T-cell (primary cell): ENCODE measurements at regions not wholly inside any gene's neighbourhood (a gene's known extent, or its start where the extent isn't known, plus 50 kb on each side); places are given as distances from the start of the nearest gene placed in this dataset.

Source experiments
- ATAC-seq, 4 experiments: fragments of 200-7000 bp in 3 of 4; fragments of 150-1000 bp in 1 of 4; cut with Tn5 transposase; replicated peaks in 1 of 4; 1 replicate in 3 of 4; 2 replicates in 1 of 4; pipeline ENCODE4 v1.10.0; 2021; ENCODE audit warnings: moderate library complexity in 3 of 4, mild to moderate bottlenecking in 2 of 4, moderate number of reproducible peaks in 1 of 4
- CTCF ChIA-PET, 2 donors: fragments of 300-600 bp; sonication (Branson Sonifier 250); formaldehyde crosslinking; loops; one replicate each; lab custom pipeline; 2022; ENCODE audit warnings: antibody characterized with exemption in 2 of 2; lab: Charles Lee
- POLR2A ChIA-PET, 2 donors: fragments of 300-600 bp; sonication (Branson Sonifier 250); formaldehyde crosslinking; loops; one replicate each; lab custom pipeline; 2022; ENCODE audit warnings: antibody characterized with exemption in 2 of 2; lab: Charles Lee
- DNase-seq, 35 experiments: peaks; one replicate each; pipeline versions ENCODE4 v3.0.0 to v3.0.0-alpha.2; 2013 to 2023
- H3K27ac ChIP-seq: one replicate; pipeline ENCODE4 v1.5.1; 2013; ENCODE audit warnings: low read length
- H3K27me3 ChIP-seq, 2 experiments: replicated peaks in 1 of 2; 1 replicate in 1 of 2; 2 replicates in 1 of 2; pipeline versions ENCODE4 v1.6.1 to v1.7.0; 2013; ENCODE audit warnings: low read length in 1 of 2, mixed read lengths in 1 of 2; ENCODE audit not compliant: control insufficient read depth in 2 of 2, insufficient read depth in 2 of 2; ENCODE audit errors: extremely low read depth in 1 of 2
- H3K36me3 ChIP-seq, 2 donors: 1 replicate in 1 of 2; 2 replicates in 1 of 2; pipeline versions ENCODE4 v1.6.1 to v1.7.0; 2013; ENCODE audit warnings: low read length in 1 of 2; ENCODE audit not compliant: control insufficient read depth in 2 of 2, insufficient read depth in 1 of 2; ENCODE audit errors: extremely low read depth in 1 of 2
- H3K4me1 ChIP-seq, 2 experiments: 1 replicate in 1 of 2; 2 replicates in 1 of 2; pipeline versions ENCODE4 v1.6.1 to v1.7.0; 2013; ENCODE audit warnings: low read length in 2 of 2, mixed read lengths in 1 of 2; ENCODE audit not compliant: insufficient read depth in 2 of 2, control insufficient read depth in 1 of 2; ENCODE audit errors: extremely low read depth in 1 of 2
- H3K4me3 ChIP-seq, 2 donors: 1 replicate in 1 of 2; 2 replicates in 1 of 2; pipeline versions ENCODE4 v1.5.1 to v1.7.0; 2013; ENCODE audit warnings: mild to moderate bottlenecking in 2 of 2, low read length in 1 of 2, moderate library complexity in 1 of 2; ENCODE audit not compliant: control insufficient read depth in 1 of 2; ENCODE audit errors: extremely low read depth in 1 of 2
- H3K9me3 ChIP-seq: 2 replicates; pipeline ENCODE4 v1.7.0; 2013
- H3K27ac Mint-ChIP-seq, 2 donors: one replicate each; pipeline ENCODE4 v1.8.0; 2020 to 2021; ENCODE audit warnings: mild to moderate bottlenecking in 2 of 2, mixed read lengths in 2 of 2
- H3K27me3 Mint-ChIP-seq, 2 donors: one replicate each; pipeline ENCODE4 v1.8.0; 2021 to 2022; ENCODE audit warnings: mixed read lengths in 2 of 2
- H3K36me3 Mint-ChIP-seq: one replicate; pipeline ENCODE4 v1.8.0; 2021; ENCODE audit warnings: mixed read lengths
- H3K4me1 Mint-ChIP-seq, 3 donors: one replicate each; pipeline ENCODE4 v1.8.0; 2020 to 2022; ENCODE audit warnings: mixed read lengths in 3 of 3, mild to moderate bottlenecking in 1 of 3
- H3K4me3 Mint-ChIP-seq, 3 donors: one replicate each; pipeline ENCODE4 v1.8.0; 2020 to 2022; ENCODE audit warnings: mild to moderate bottlenecking in 3 of 3, mixed read lengths in 3 of 3, moderate library complexity in 3 of 3
- H3K9me3 Mint-ChIP-seq, 3 donors: one replicate each; pipeline ENCODE4 v1.8.0; 2020 to 2022; ENCODE audit warnings: mixed read lengths in 3 of 3
- WGBS: methylation state at CpG from one replicate; pipeline ENCODE4 v1.1.5; 2013; ENCODE audit warnings: missing lambda C conversion rate; ENCODE audit not compliant: insufficient coverage; 5-methylcytosine and 5-hydroxymethylcytosine counted together

GRCh38 chr5:61596265-61596664, 264.2 kb downstream of the ZSWIM6 start:
- Histone ChIP-seq H3K27me3 (peaks cover 0 to 5% of the 10 kb centered on the region in 2 experiments), H3K4me1 (no peaks in the 10 kb centered on the region), H3K9me3 (no peaks in the 10 kb centered on the region), H3K27ac (no peak overlapping the region), H3K4me3 (no peak overlapping the region), H3K36me3 (no peaks in the 10 kb centered on the region)
- WGBS, result no CpG with 5 or more reads among the region's 1 CpG
- ChIA-PET POLR2A (no interaction called here), CTCF (no interaction called here)
- H3K9me3 Mint-ChIP-seq, result no peaks in the 10 kb centered on the region
- no peaks in the 10 kb centered on the region for H3K36me3 Mint-ChIP-seq
- H3K27me3 Mint-ChIP-seq, result peaks cover 3 to 10% of the 10 kb centered on the region in 2 donors
- no peak overlapping the region for H3K27ac Mint-ChIP-seq
- DNase-seq, result no peak
- H3K4me1 Mint-ChIP-seq, result no peaks in the 10 kb centered on the region
- no peak overlapping the region for H3K4me3 Mint-ChIP-seq
- no peak for ATAC-seq

- H3K27ac ChIP-seq, result no peak overlapping the region
- Mint-ChIP-seq H3K36me3 (no peaks in the 10 kb centered on the region), H3K4me3 (no peak overlapping the region), H3K4me1 (no peaks in the 10 kb centered on the region), H3K9me3 (no peaks in the 10 kb centered on the region), H3K27me3 (peaks cover 3 to 7% of the 10 kb centered on the region in 2 donors), H3K27ac (no peak overlapping the region)
- no peaks in the 10 kb centered on the region for H3K4me1 ChIP-seq
- peaks cover 0 to 2% of the 10 kb centered on the region in 2 experiments for H3K27me3 ChIP-seq
- no peaks in the 10 kb centered on the region for H3K36me3 ChIP-seq
- no peak for ATAC-seq
- no peak overlapping the region for H3K4me3 ChIP-seq
- ChIA-PET CTCF (no interaction called here), POLR2A (no interaction called here)
- H3K9me3 ChIP-seq, result no peaks in the 10 kb centered on the region
- no peak for DNase-seq
Measured at GRCh38 chr5:61597684-61598083, 265.6 kb downstream of the ZSWIM6 start.

- CTCF ChIA-PET, result no interaction called here
- Mint-ChIP-seq H3K27ac (no peak overlapping the region), H3K27me3 (peaks cover 3 to 5% of the 10 kb centered on the region in 2 donors), H3K36me3 (no peaks in the 10 kb centered on the region), H3K4me1 (no peaks in the 10 kb centered on the region), H3K4me3 (no peak overlapping the region), H3K9me3 (no peaks in the 10 kb centered on the region)
- DNase-seq (no peak), ATAC-seq (no peak)
- POLR2A ChIA-PET, result no interaction called here
- Histone ChIP-seq H3K27ac (no peak overlapping the region), H3K4me3 (no peak overlapping the region), H3K9me3 (no peaks in the 10 kb centered on the region), H3K27me3 (peaks cover 0 to 3% of the 10 kb centered on the region in 2 experiments), H3K36me3 (no peaks in the 10 kb centered on the region), H3K4me1 (no peaks in the 10 kb centered on the region)
- WGBS, result 63% methylated on average over 1 of the region's 3 CpGs
Measured at GRCh38 chr5:61598126-61598525, 266.1 kb downstream of the ZSWIM6 start.

- Histone ChIP-seq H3K36me3 (no peaks in the 10 kb centered on the region), H3K4me1 (no peaks in the 10 kb centered on the region), H3K27ac (no peak overlapping the region), H3K9me3 (no peaks in the 10 kb centered on the region), H3K4me3 (no peak overlapping the region), H3K27me3 (peaks cover 0 to 7% of the 10 kb centered on the region in 2 experiments)
- no peak overlapping the region for H3K4me3 Mint-ChIP-seq
- whole genome bisulfite sequencing, result 57% methylated on average over 2 of the region's 5 CpGs
- ATAC-seq, result no peak
- peaks cover 3 to 15% of the 10 kb centered on the region in 2 donors for H3K27me3 Mint-ChIP-seq
- DNase-seq, result no peak
- ChIA-PET POLR2A (no interaction called here), CTCF (no interaction called here)
- no peaks in the 10 kb centered on the region for H3K36me3 Mint-ChIP-seq
- no peaks in the 10 kb centered on the region for H3K4me1 Mint-ChIP-seq
- H3K9me3 Mint-ChIP-seq, result no peaks in the 10 kb centered on the region
- no peak overlapping the region for H3K27ac Mint-ChIP-seq
Measured at GRCh38 chr5:61599370-61600122, 267.5 kb downstream of the ZSWIM6 start.

GRCh38 chr5:61600123-61600444, 268.0 kb downstream of the ZSWIM6 start:
- Mint-ChIP-seq H3K27me3 (peaks cover 3 to 18% of the 10 kb centered on the region in 2 donors), H3K9me3 (no peaks in the 10 kb centered on the region)

GRCh38 chr5:61600945-61601511, 269.0 kb downstream of the ZSWIM6 start:
- ChIA-PET CTCF (no interaction called here), POLR2A (no interaction called here)
- Mint-ChIP-seq H3K27me3 (peaks cover 3 to 21% of the 10 kb centered on the region in 2 donors), H3K27ac (no peak overlapping the region), H3K4me1 (no peaks in the 10 kb centered on the region), H3K9me3 (no peaks in the 10 kb centered on the region), H3K36me3 (no peaks in the 10 kb centered on the region), H3K4me3 (no peak overlapping the region)
- H3K4me3 ChIP-seq, result no peak overlapping the region
- no peaks in the 10 kb centered on the region for H3K36me3 ChIP-seq
- no peaks in the 10 kb centered on the region for H3K9me3 ChIP-seq
- peaks cover 0 to 7% of the 10 kb centered on the region in 2 experiments for H3K27me3 ChIP-seq
- ATAC-seq (no peak), DNase-seq (no peak)
- H3K27ac ChIP-seq, result no peak overlapping the region
- WGBS, result no CpG with 5 or more reads among the region's 5 CpGs
- no peaks in the 10 kb centered on the region for H3K4me1 ChIP-seq

More at GRCh38 chr5:61600123-61600444, 268.0 kb downstream of the ZSWIM6 start:
- ATAC-seq, result no peak
- CTCF ChIA-PET, result no interaction called here
- Mint-ChIP-seq H3K36me3 (no peaks in the 10 kb centered on the region), H3K4me1 (no peaks in the 10 kb centered on the region), H3K27ac (no peak overlapping the region), H3K4me3 (no peak overlapping the region)
- Histone ChIP-seq H3K4me3 (no peak overlapping the region), H3K4me1 (no peaks in the 10 kb centered on the region), H3K27ac (no peak overlapping the region), H3K9me3 (no peaks in the 10 kb centered on the region), H3K36me3 (no peaks in the 10 kb centered on the region), H3K27me3 (peaks cover 0 to 7% of the 10 kb centered on the region in 2 experiments)
- POLR2A ChIA-PET, result no interaction called here
- no peak for DNase-seq
